K562 (cell line): ENCODE measurements at regions not wholly inside any gene's neighbourhood (a gene's known extent, or its start where the extent isn't known, plus 50 kb on each side); places are given as distances from the start of the nearest gene placed in this dataset.

Source experiments
- ATAC-seq: fragments of 200-7000 bp; cut with Tn5 transposase; 3 replicates; pipeline ENCODE4 v1.9.1; 2020; ENCODE audit warnings: moderate library complexity
- BruUV-seq: library from RNA; stranded (reverse); fragments of 400-500 nt; replicated peaks from 2 replicates; lab custom pipeline; 2021; lab: Mats Ljungman, UMichigan
- CTCF ChIA-PET: fragments of 300-600 bp; formaldehyde crosslinking; extraction: SDS; loops from one replicate; lab custom pipeline; 2021; ENCODE audit warnings: low intra/inter-chr PET ratio; lab: Yijun Ruan, JAX
- POLR2A ChIA-PET: fragments of 300-600, 350-650 bp; sonication (Branson Sonifier 250); formaldehyde crosslinking; extraction: SDS; loops from one replicate; lab custom pipeline; 2021; ENCODE audit warnings: antibody characterized with exemption, inconsistent platforms; lab: Yijun Ruan, JAX
- DNase-seq, 4 experiments: peaks; one replicate each; pipeline versions ENCODE4 v3.0.0 to v3.0.0-alpha.2; 2011 to 2018; ENCODE audit warnings: low spot score in 3 of 4, mixed read lengths in 3 of 4; ENCODE audit errors: extremely low read depth in 1 of 4
- FAIRE-seq: peaks from 2 replicates; lab custom pipeline; 2011; peaks lifted over from hg19 to GRCh38; lab: Jason Lieb, UNC
- H2AFZ ChIP-seq: 2 replicates; pipeline ENCODE4 v1.6.0; 2011; ENCODE audit warnings: low read depth, low read length, control low read depth, inconsistent platforms
- H3K27ac ChIP-seq: fragments of 200-600 bp; 3 replicates; pipeline ENCODE4 v1.8.0; 2011; ENCODE audit warnings: low read depth, mild to moderate bottlenecking, control low read depth, inconsistent platforms, low read length, moderate library complexity, mixed read lengths; ENCODE audit errors: extremely low read depth
- H3K27me3 ChIP-seq, 2 experiments: fragments of 300-600 bp in 1 of 2; 2 replicates in 1 of 2; 3 replicates in 1 of 2; pipeline versions ENCODE4 v1.6.0 to v1.8.0; 2011; ENCODE audit warnings: inconsistent platforms in 2 of 2, low read length in 2 of 2, mild to moderate bottlenecking in 1 of 2, mixed read lengths in 1 of 2, moderate library complexity in 1 of 2; ENCODE audit not compliant: control insufficient read depth in 2 of 2, insufficient read depth in 2 of 2
- H3K36me3 ChIP-seq: fragments of 300-600 bp; 3 replicates; pipeline ENCODE4 v1.8.0; 2011; ENCODE audit warnings: mild to moderate bottlenecking, low read length, inconsistent platforms; ENCODE audit not compliant: control insufficient read depth, insufficient read depth
- H3K4me1 ChIP-seq, 2 experiments: fragments of 200-600 bp in 1 of 2; replicated peaks in 1 of 2; 2 replicates in 1 of 2; 3 replicates in 1 of 2; pipeline versions ENCODE4 v1.5.1 to v1.8.0; 2011; ENCODE audit warnings: inconsistent platforms in 2 of 2, low read length in 2 of 2, mild to moderate bottlenecking in 1 of 2, mixed read lengths in 1 of 2, moderate library complexity in 1 of 2; ENCODE audit not compliant: control insufficient read depth in 2 of 2, insufficient read depth in 2 of 2
- H3K4me2 ChIP-seq: 2 replicates; pipeline ENCODE4 v1.6.1; 2011; ENCODE audit warnings: low read length, control low read depth, inconsistent platforms, mixed read lengths; ENCODE audit not compliant: insufficient read depth
- H3K4me3 ChIP-seq: fragments of 200-600 bp; sonication (generic), shearing (Covaris generic); 2 replicates; pipeline ENCODE4 v1.5.1; 2016; ENCODE audit warnings: control low read depth, inconsistent platforms
- H3K79me2 ChIP-seq: fragments of 200-600 bp; 3 replicates; pipeline ENCODE4 v1.8.0; 2011; ENCODE audit warnings: low read length, inconsistent platforms; ENCODE audit not compliant: control insufficient read depth, insufficient read depth
- H3K9ac ChIP-seq, 2 experiments: 2 replicates each; pipeline versions ENCODE4 v1.6.0 to v1.6.1; 2011; ENCODE audit warnings: low read depth in 2 of 2, low read length in 2 of 2, control low read depth in 1 of 2, inconsistent platforms in 1 of 2, mild to moderate bottlenecking in 1 of 2, mixed read lengths in 1 of 2; ENCODE audit not compliant: insufficient read depth in 1 of 2
- H3K9me1 ChIP-seq: one replicate; pipeline ENCODE4 v1.6.0; 2011; ENCODE audit warnings: inconsistent platforms, mild to moderate bottlenecking, low read length, moderate library complexity; ENCODE audit not compliant: control insufficient read depth, insufficient read depth
- H3K9me3 ChIP-seq: replicated peaks from 2 replicates; pipeline ENCODE4 v1.5.1; 2011; ENCODE audit warnings: low read depth, low read length, inconsistent platforms; ENCODE audit not compliant: control insufficient read depth, insufficient read depth
- H4K20me1 ChIP-seq: replicated peaks from 2 replicates; pipeline ENCODE4 v1.6.1; 2011; ENCODE audit warnings: low read length, inconsistent platforms, mixed read lengths; ENCODE audit not compliant: control insufficient read depth, insufficient read depth
- CBX8 ChIP-seq: fragments of 200-600 bp; sonication (generic); IDR thresholded peaks from 2 replicates; pipeline ENCODE4 v1.6.1; 2012; ENCODE audit warnings: borderline replicate concordance, mixed run types, low read depth, mild to moderate bottlenecking, moderate library complexity, mixed read lengths, low read length, control low read depth, inconsistent platforms; ENCODE audit not compliant: poor library complexity, severe bottlenecking; ENCODE audit errors: extremely low read depth
- DDX20 ChIP-seq: fragments of 450-650 bp; IDR thresholded peaks from 2 replicates; pipeline ENCODE4 v1.6.1; 2016; ENCODE audit warnings: missing genetic modification characterization, low read depth, mild to moderate bottlenecking, missing compliant biosample characterization, moderate library complexity
- ESRRB ChIP-seq: fragments of 250-450 bp; sonication (Bioruptor Pico); IDR thresholded peaks from 2 replicates; pipeline ENCODE4 v1.5.0; 2020; ENCODE audit warnings: mild to moderate bottlenecking, moderate library complexity, borderline replicate concordance
- FOXJ3 ChIP-seq: sonication (generic); formaldehyde crosslinking; IDR thresholded peaks from 2 replicates; pipeline ENCODE4 v1.4.0; 2020; ENCODE audit warnings: mild to moderate bottlenecking, missing genetic modification reagents
- FOXM1 ChIP-seq, 2 experiments: fragments of 450-650 bp in 1 of 2; sonication (generic) in 1 of 2; formaldehyde crosslinking in 1 of 2; IDR thresholded peaks; 2 replicates each; pipeline versions ENCODE4 v1.6.1 to v1.9.0; 2017 to 2022; ENCODE audit warnings: low read depth in 2 of 2, mild to moderate bottlenecking in 2 of 2, missing genetic modification reagents in 1 of 2, moderate library complexity in 1 of 2
- MCM3 ChIP-seq: fragments of 450-650 bp; IDR thresholded peaks from 2 replicates; pipeline ENCODE4 v1.6.1; 2016
- MYBL2 ChIP-seq, 2 experiments: fragments of 450-650 bp in 1 of 2; sonication (generic) in 1 of 2; formaldehyde crosslinking in 1 of 2; IDR thresholded peaks; 2 replicates each; pipeline versions ENCODE4 v1.6.1 to v1.8.1; 2017 to 2022; ENCODE audit warnings: borderline replicate concordance in 1 of 2, inconsistent platforms in 1 of 2, low read depth in 1 of 2, mild to moderate bottlenecking in 1 of 2, missing genetic modification reagents in 1 of 2, moderate library complexity in 1 of 2
- SMAD1 ChIP-seq: fragments of 150-350 bp; IDR thresholded peaks from 2 replicates; pipeline ENCODE4 v1.6.1; 2014; ENCODE audit warnings: low read length, low read depth; ENCODE audit not compliant: partially characterized antibody
- SOX6 ChIP-seq: fragments of 450-650 bp; IDR thresholded peaks from 2 replicates; pipeline ENCODE4 v1.6.1; 2014; ENCODE audit warnings: mild to moderate bottlenecking
- SRSF9 ChIP-seq: fragments of 200-400 bp; formaldehyde crosslinking; IDR thresholded peaks from 2 replicates; pipeline ENCODE4 v1.6.1; 2017; ENCODE audit warnings: low read depth, low read length, borderline replicate concordance
- STAT5B ChIP-seq: fragments of 250-450 bp; sonication (Bioruptor Pico); IDR thresholded peaks from 2 replicates; pipeline ENCODE4 v1.8.0; 2021; ENCODE audit warnings: mild to moderate bottlenecking, inconsistent platforms
- TRIM24 ChIP-seq, 2 experiments: fragments of 450-650 bp; IDR thresholded peaks; 2 replicates each; pipeline ENCODE4 v1.6.1; 2016
- TSC22D4 ChIP-seq: fragments of 450-650 bp; IDR thresholded peaks from 2 replicates; pipeline ENCODE4 v1.6.1; 2016; ENCODE audit warnings: missing genetic modification characterization, missing biosample characterization, control low read depth
- XRCC4 ChIP-seq: IDR thresholded peaks from one replicate; pipeline ENCODE4 v1.6.1; 2011; ENCODE audit not compliant: insufficient read depth, insufficient read length; ENCODE audit errors: extremely low read depth
- ZBTB8A ChIP-seq: fragments of 450-650 bp; IDR thresholded peaks from 2 replicates; pipeline ENCODE4 v1.6.1; 2018; ENCODE audit warnings: mild to moderate bottlenecking, moderate library complexity; ENCODE audit not compliant: partially characterized antibody
- WGBS: fragments of 100-300 bp; shearing (Covaris generic); methylation state at CpG from one replicate; pipeline ENCODE4 v1.1.6; 2016; ENCODE audit warnings: low coverage, mixed read lengths; ENCODE audit not compliant: insufficient coverage; ENCODE audit errors: missing lambda C conversion rate; 5-methylcytosine and 5-hydroxymethylcytosine counted together
- in situ Hi-C: fragments of 300-500 bp; cut with MboI; formaldehyde crosslinking; loops from 4 replicates; pipeline ENCODE4 v1.15.0; 2018; ENCODE audit warnings: inconsistent platforms, mixed read lengths
- intact Hi-C: fragments of 100-400 bp; cut with micrococcal nuclease; formaldehyde crosslinking; loops from 2 replicates; pipeline ENCODE4 v1.14.2; 2022
- TF ChIP-seq, protein P1 (sequence below): fragments of 150-350 bp; conservative IDR thresholded peaks from 2 replicates; pipeline ENCODE4 v1.6.1; 2014; ENCODE audit warnings: low read length
- TF ChIP-seq, protein P2 (sequence below): fragments of 450-650 bp; IDR thresholded peaks from 2 replicates; pipeline ENCODE4 v1.6.1; 2018; ENCODE audit warnings: mild to moderate bottlenecking, low read depth; ENCODE audit not compliant: partially characterized antibody
- TF ChIP-seq, protein P3 (sequence below): sonication (generic); formaldehyde crosslinking; IDR thresholded peaks from 2 replicates; pipeline ENCODE4 v1.8.0; 2023; ENCODE audit warnings: mild to moderate bottlenecking, missing genetic modification reagents

DNA sequence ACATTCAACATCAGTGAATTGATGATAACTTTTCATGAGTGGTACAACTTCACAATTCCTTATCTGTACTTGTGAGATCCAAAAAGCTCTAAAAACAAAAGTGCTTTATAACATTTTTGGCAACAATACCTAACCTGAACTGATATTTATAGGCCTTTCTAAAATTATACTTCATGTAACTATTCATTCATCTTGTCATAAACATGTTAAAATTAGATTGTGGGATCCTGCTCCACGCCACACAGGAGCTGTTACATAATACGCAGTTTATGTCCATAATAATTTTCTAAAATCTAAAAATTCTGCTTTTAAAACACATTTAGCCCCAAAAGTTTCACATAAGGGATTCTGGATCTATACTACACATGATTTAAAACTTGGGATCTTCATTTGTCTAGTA, 908.5 kb upstream of the CHAC2 start:
- Histone ChIP-seq H4K20me1 (no peaks in the 10 kb centered on the region), H3K79me2 (no peaks in the 10 kb centered on the region), H3K36me3 (no peaks in the 10 kb centered on the region), H3K27ac (no peak overlapping the region), H3K4me3 (no peak overlapping the region), H3K9me1 (no peaks in the 10 kb centered on the region), H3K4me1 (no peaks in the 10 kb centered on the region), H3K4me2 (no peak overlapping the region), H3K27me3 (no peaks in the 10 kb centered on the region), H3K9me3 (no peaks in the 10 kb centered on the region; the same call in 1 of the 2 replicates), H3K9ac (no peak overlapping the region), H2AFZ (no peak overlapping the region)
- WGBS: 8% methylated on average over 2 of the region's 2 CpGs
- ChIA-PET POLR2A (no interaction called here), CTCF (no interaction called here)
- FAIRE-seq (no peak), ATAC-seq (no peak), DNase-seq (no peak)
- in situ Hi-C loops: no loop called here
- no TSS peak for BruUV-seq
- intact Hi-C loops: no loop called here
- TF ChIP-seq MCM3 (no peak), DDX20 (no peak), MYBL2 (IDR thresholded peaks at IDR 0.05; ENCODE audit: low read depth) (no peak), MYBL2 (CRISPR knock-in tag; IDR thresholded peaks at IDR 0.05; ENCODE audit: borderline replicate concordance) (no peak), XRCC4 (no peak), SRSF9 (no peak), ZBTB8A (no peak), SOX6 (no peak), ESRRB (CRISPR knock-in tag) (no peak), FOXM1 (IDR thresholded peaks at IDR 0.05; ENCODE audit: low read depth) (no peak), FOXM1 (CRISPR knock-in tag; IDR thresholded peaks at IDR 0.05; ENCODE audit: low read depth) (no peak), CBX8 (no peak), SMAD1 (no peak), FOXJ3 (CRISPR knock-in tag) (no peak), TRIM24 (IDR thresholded peaks at IDR 0.05) (no peak), STAT5B (CRISPR knock-in tag) (no peak), TSC22D4 (tag) (no peak)
- TF ChIP-seq, protein P1, sequence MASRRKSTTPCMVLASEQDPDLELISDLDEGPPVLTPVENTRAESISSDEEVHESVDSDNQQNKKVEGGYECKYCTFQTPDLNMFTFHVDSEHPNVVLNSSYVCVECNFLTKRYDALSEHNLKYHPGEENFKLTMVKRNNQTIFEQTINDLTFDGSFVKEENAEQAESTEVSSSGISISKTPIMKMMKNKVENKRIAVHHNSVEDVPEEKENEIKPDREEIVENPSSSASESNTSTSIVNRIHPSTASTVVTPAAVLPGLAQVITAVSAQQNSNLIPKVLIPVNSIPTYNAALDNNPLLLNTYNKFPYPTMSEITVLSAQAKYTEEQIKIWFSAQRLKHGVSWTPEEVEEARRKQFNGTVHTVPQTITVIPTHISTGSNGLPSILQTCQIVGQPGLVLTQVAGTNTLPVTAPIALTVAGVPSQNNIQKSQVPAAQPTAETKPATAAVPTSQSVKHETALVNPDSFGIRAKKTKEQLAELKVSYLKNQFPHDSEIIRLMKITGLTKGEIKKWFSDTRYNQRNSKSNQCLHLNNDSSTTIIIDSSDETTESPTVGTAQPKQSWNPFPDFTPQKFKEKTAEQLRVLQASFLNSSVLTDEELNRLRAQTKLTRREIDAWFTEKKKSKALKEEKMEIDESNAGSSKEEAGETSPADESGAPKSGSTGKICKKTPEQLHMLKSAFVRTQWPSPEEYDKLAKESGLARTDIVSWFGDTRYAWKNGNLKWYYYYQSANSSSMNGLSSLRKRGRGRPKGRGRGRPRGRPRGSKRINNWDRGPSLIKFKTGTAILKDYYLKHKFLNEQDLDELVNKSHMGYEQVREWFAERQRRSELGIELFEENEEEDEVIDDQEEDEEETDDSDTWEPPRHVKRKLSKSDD: no peak
- TF ChIP-seq, protein P2, sequence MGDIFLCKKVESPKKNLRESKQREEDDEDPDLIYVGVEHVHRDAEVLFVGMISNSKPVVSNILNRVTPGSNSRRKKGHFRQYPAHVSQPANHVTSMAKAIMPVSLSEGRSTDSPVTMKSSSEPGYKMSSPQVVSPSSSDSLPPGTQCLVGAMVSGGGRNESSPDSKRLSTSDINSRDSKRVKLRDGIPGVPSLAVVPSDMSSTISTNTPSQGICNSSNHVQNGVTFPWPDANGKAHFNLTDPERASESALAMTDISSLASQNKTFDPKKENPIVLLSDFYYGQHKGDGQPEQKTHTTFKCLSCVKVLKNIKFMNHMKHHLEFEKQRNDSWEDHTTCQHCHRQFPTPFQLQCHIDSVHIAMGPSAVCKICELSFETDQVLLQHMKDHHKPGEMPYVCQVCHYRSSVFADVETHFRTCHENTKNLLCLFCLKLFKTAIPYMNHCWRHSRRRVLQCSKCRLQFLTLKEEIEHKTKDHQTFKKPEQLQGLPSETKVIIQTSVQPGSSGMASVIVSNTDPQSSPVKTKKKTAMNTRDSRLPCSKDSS: no peak
- TF ChIP-seq, protein P3, sequence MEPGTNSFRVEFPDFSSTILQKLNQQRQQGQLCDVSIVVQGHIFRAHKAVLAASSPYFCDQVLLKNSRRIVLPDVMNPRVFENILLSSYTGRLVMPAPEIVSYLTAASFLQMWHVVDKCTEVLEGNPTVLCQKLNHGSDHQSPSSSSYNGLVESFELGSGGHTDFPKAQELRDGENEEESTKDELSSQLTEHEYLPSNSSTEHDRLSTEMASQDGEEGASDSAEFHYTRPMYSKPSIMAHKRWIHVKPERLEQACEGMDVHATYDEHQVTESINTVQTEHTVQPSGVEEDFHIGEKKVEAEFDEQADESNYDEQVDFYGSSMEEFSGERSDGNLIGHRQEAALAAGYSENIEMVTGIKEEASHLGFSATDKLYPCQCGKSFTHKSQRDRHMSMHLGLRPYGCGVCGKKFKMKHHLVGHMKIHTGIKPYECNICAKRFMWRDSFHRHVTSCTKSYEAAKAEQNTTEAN (CRISPR knock-in tag): no peak
